GM18505 (cell line): ENCODE measurements at regions not wholly inside any gene's neighbourhood (a gene's known extent, or its start where the extent isn't known, plus 50 kb on each side); places are given as distances from the start of the nearest gene placed in this dataset.
"Not testable (repeated sequence)": the region's sequence is repeated elsewhere in the genome, so short reads cannot be mapped to it uniquely, and the experiment has no call there.

Experiments
- ATAC-seq: cut with Tn5 transposase; IDR thresholded peaks from one replicate; pipeline ENCODE4 v1.9.1; 2021; ENCODE audit not compliant: unreplicated experiment
- POLR2A ChIP-seq: IDR thresholded peaks from 4 replicates; pipeline ENCODE4 v1.6.1; 2011; ENCODE audit warnings: borderline replicate concordance; ENCODE audit not compliant: insufficient read depth, insufficient read length; ENCODE audit errors: extremely low read depth

- no peak for ATAC-seq
- no peak for TF ChIP-seq POLR2A
Observed at GRCh38 chr6:140758169-140758877, 1374.4 kb upstream of the GJE1 start.

DNA sequence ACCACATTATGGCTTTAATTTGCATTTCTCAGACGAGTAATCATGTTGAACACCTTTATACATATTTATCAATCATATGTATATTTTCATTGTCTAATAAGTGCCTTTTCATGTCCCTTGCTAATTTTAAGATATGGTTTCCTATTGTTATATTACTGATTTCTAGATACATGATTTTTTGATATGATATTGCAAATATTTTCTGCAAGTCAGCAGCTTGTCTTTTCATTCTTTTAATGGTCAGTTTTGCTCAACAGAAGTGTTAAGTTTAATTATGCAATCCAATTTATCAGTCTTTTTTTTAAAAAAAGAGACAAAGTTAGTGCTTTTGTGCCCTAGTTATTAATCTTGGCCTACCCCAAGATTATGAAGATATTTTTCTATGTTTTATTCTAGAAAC, 1377.8 kb upstream of the CITED2 start:
- ATAC-seq, result no peak
- TF ChIP-seq POLR2A, result no peak

DNA sequence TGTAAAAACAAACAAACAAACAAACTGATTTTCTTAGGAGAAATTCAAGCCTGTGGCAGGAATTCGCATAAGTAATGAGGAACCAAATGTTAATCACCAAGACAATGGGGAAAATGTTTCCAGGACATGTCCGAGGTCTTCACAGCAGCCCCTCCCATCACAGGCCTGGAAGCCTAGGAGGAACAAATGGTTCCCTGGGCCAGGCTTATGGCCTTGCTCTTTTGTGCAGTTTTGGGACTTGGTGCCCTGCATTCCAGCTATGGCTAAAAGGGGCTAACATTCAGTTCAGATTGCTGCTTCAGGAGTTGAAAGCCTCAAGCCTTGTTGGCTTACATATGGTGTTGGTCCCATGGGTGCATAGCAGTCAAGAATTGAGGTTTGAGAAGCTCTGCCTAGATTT, 1372.7 kb upstream of the CITED2 start:
- no peak for TF ChIP-seq POLR2A
- no peak for ATAC-seq

GRCh38 chr6:140744659-140745320, 1370.3 kb upstream of the CITED2 start:
- peak; percentile 77 for ATAC-seq
- TF ChIP-seq POLR2A, result no peak

- TF ChIP-seq POLR2A, result no peak
- no peak for ATAC-seq
Observed at GRCh38 chr6:140736231-140736630, 1361.8 kb upstream of the CITED2 start.

DNA sequence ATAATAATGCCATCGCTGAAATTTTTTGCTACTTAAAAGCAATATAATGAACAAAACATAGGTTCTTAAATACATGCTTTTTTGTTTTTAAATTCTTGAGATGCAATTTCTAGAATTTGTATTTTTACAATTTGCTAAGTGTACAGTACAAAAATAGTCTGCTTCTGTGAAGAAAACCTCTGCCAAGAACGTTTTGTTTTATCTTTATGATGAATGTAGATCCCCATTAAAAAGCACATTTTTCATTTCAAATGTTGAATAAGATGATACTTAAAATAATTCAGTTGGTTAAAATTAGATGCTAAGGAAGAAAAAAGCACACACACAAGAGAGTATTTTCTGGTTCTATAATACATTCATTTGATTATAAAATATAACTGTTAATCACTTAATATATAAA, 1358.5 kb upstream of the CITED2 start:
- ATAC-seq, result no peak
- no peak for TF ChIP-seq POLR2A

GRCh38 chr6:140732155-140732554, 1357.7 kb upstream of the CITED2 start:
- no peak for TF ChIP-seq POLR2A
- no peak for ATAC-seq

- no peak for ATAC-seq
- no peak for TF ChIP-seq POLR2A
Observed at GRCh38 chr6:140731741-140732140, 1357.3 kb upstream of the CITED2 start.

DNA sequence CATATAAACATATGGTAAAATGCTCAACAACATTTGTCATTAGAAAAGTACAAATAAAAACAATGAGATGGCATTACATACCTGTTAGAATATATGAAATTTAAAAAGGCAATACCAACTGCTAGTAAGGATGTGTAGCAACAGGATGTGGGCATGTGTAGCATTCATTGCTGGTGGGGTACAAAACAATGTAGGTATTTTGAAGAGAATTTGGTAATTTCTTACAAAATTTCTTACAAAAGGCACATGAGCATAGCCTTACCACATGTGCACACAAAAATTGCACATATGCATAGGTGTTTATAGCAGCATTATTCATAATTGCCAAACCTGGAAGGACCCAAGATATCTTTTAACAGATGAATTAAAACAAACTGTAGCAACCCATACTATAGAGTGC, 1355.1 kb upstream of the CITED2 start:
- ATAC-seq, result no peak

DNA sequence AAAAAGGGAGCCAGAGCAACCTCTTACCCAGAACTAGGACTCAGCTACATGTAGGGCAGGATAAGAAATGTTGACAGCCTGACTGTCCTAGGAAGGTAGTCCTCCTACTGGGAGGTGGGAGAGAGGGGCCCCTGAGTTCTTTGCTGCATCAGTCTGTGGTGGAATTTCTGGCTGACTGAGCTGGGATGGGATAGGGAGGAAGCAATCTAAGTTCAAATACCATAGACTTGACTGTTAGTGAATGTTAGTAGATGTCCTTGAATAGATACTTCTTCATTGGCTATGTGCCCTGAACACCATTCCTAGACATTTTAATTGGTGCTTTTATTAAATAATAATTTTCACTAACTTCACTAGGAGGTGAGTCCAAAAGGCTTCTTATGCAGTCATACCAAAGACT, 1343.6 kb upstream of the CITED2 start:
- no peak for TF ChIP-seq POLR2A
- ATAC-seq, result no peak

More for the DNA sequence above, 1355.1 kb upstream of the CITED2 start:
- TF ChIP-seq POLR2A, result no peak

GRCh38 chr6:140713495-140713894, 1339.0 kb upstream of the CITED2 start:
- no peak for ATAC-seq
- TF ChIP-seq POLR2A, result no peak

GRCh38 chr6:140711019-140711613, 1336.7 kb upstream of the CITED2 start:
- no peak for TF ChIP-seq POLR2A

DNA sequence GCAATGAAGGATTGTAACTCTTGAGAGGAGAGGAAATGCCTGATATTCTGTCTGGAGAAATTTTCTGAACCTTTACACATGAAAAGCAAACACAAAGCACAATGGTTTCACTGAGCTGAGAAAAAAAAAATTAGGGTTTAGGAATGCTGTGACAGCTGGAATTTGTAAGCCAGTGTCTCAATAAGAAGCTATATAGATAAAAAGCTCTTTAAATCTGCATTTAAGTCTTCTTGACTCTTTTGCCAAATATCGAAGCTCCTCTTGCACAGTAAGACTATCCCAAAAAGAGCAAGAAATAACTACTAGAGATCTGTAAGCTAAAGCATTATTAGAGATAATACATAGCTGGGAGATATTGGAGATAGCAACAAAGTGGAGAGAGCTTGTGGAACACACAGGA, 1334.0 kb upstream of the CITED2 start:
- ATAC-seq, result no peak
- no peak for TF ChIP-seq POLR2A

More at GRCh38 chr6:140711019-140711613, 1336.7 kb upstream of the CITED2 start:
- ATAC-seq, result no peak

DNA sequence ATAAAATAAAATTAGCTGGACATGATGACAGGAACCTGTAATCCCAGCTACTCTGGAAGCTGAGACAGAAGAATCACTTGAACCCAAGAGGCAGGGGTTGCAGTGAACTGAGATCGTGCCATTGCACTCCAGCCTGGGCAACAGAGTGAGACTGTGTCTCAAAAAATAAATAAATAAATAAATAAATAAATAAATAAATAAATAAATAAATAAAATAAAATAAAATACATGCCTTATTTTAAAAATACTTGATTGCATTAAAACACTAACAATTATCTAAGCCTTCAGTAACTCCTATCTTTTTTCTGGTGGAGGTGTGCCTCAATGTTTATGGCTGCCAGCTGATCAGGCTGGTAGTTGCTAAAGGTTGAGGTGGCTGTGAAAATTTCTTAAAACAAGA, 1329.6 kb upstream of the CITED2 start:
- not testable (repeated sequence) for ATAC-seq
